ENCODE measurements at regions not wholly inside any gene's neighbourhood (a gene's known extent, or its start where the extent isn't known, plus 50 kb on each side); places are given as distances from the start of the nearest gene placed in this dataset.

GRCh38 chr2:217121565-217121964 lies 261.7 kb upstream of the TNP1 start:
- intact Hi-C loops (cut with DNase I) = no loop called here
- no peak for DNase-seq
- WGBS, 3 donors = 97 to 100% (median 100%) methylated on average over 2 of the region's 2 CpGs
- Histone ChIP-seq H3K4me1 (peaks cover 12% of the 10 kb centered on the region), H3K27me3 (ENCODE audit: insufficient read depth in 3 of 3, low read length in 2 of 3) (no peaks in the 10 kb centered on the region), H3K27ac (no peak overlapping the region), H3K9me3 (no peaks in the 10 kb centered on the region), H3K36me3 (ENCODE audit: insufficient read depth in 1 of 2, low read depth in 1 of 2) (no peaks in the 10 kb centered on the region), H3K4me3 (no peak overlapping the region)
- no peak for ATAC-seq
- no peak for TF ChIP-seq CTCF (IDR thresholded peaks at IDR 0.05)

- Histone ChIP-seq H3K27me3 (ENCODE audit: insufficient read depth in 3 of 3, low read length in 2 of 3) (no peaks in the 10 kb centered on the region), H3K4me1 (peaks cover 12% of the 10 kb centered on the region), H3K27ac (no peak overlapping the region), H3K4me3 (no peak overlapping the region), H3K9me3 (no peaks in the 10 kb centered on the region), H3K36me3 (ENCODE audit: insufficient read depth in 1 of 2, low read depth in 1 of 2) (no peaks in the 10 kb centered on the region)
- whole genome bisulfite sequencing, 3 donors = 98 to 99% (median 99%) methylated on average over 4 of the region's 4 CpGs
- no peak for ATAC-seq
- intact Hi-C loops (cut with DNase I) = no loop called here
- TF ChIP-seq CTCF (IDR thresholded peaks at IDR 0.05) = no peak
- no peak for DNase-seq
These were observed 260.6 kb upstream of the TNP1 start for GRCh38 chr2:217120429-217120828.

- WGBS, 3 donors = 64 to 71% (median 65%) methylated on average over 7 of the region's 7 CpGs
- H3K36me3 ChIP-seq (ENCODE audit: insufficient read depth in 1 of 2, low read depth in 1 of 2) = no peaks in the 10 kb centered on the region
- intact Hi-C loops (cut with DNase I) = no loop called here
- H3K4me1 ChIP-seq = no peaks in the 10 kb centered on the region
- peak; percentile 56 to 73 (median 66) for ATAC-seq
- H3K27ac ChIP-seq = no peak overlapping the region
- no peaks in the 10 kb centered on the region for H3K9me3 ChIP-seq
- no peaks in the 10 kb centered on the region for H3K27me3 ChIP-seq (ENCODE audit: insufficient read depth in 3 of 3, low read length in 2 of 3)
- H3K4me3 ChIP-seq = no peak overlapping the region
- no peak for TF ChIP-seq CTCF (IDR thresholded peaks at IDR 0.05)
- no peak for DNase-seq
These were observed 258.9 kb upstream of the TNP1 start for GRCh38 chr2:217118559-217119284.

- intact Hi-C loops (cut with DNase I) = no loop called here
- Histone ChIP-seq H3K27ac (no peak overlapping the region), H3K27me3 (ENCODE audit: insufficient read depth in 3 of 3, low read length in 2 of 3) (no peaks in the 10 kb centered on the region), H3K9me3 (no peaks in the 10 kb centered on the region), H3K4me3 (no peak overlapping the region), H3K4me1 (no peaks in the 10 kb centered on the region), H3K36me3 (ENCODE audit: insufficient read depth in 1 of 2, low read depth in 1 of 2) (no peaks in the 10 kb centered on the region)
- no peak for TF ChIP-seq CTCF (IDR thresholded peaks at IDR 0.05)
- ATAC-seq (no peak), DNase-seq (no peak)
- WGBS, 3 donors = 88 to 95% (median 93%) methylated on average over 1 of the region's 1 CpG
These were observed 257.7 kb upstream of the TNP1 start for GRCh38 chr2:217117523-217117922.

- Histone ChIP-seq H3K4me1 (no peaks in the 10 kb centered on the region), H3K27me3 (ENCODE audit: insufficient read depth in 3 of 3, low read length in 2 of 3) (no peaks in the 10 kb centered on the region), H3K36me3 (ENCODE audit: insufficient read depth in 1 of 2, low read depth in 1 of 2) (no peaks in the 10 kb centered on the region), H3K4me3 (no peak overlapping the region), H3K9me3 (no peaks in the 10 kb centered on the region), H3K27ac (no peak overlapping the region)
- intact Hi-C loops (cut with DNase I) = no loop called here
- DNase-seq (no peak), ATAC-seq (no peak)
- WGBS, 3 donors = 95 to 100% (median 100%) methylated on average over 1 of the region's 1 CpG
- no peak for TF ChIP-seq CTCF (IDR thresholded peaks at IDR 0.05)
These were observed 256.7 kb upstream of the TNP1 start for GRCh38 chr2:217116610-217117009.

Measured in psoas muscle (tissue), 7 donors.